H9 (cell line): ENCODE measurements at regions not wholly inside any gene's neighbourhood (a gene's known extent, or its start where the extent isn't known, plus 50 kb on each side); places are given as distances from the start of the nearest gene placed in this dataset.
"Not testable (repeated sequence)": the region's sequence is repeated elsewhere in the genome, so short reads cannot be mapped to it uniquely, and the experiment has no call there.

Experiments
- DNase-seq: peaks from one replicate; pipeline ENCODE4 v3.0.0-alpha.2; 2017
- H2AFZ ChIP-seq: one replicate; pipeline ENCODE4 v1.6.1; 2013; ENCODE audit warnings: mild to moderate bottlenecking, low read length, control low read depth, moderate library complexity
- H2AK5ac ChIP-seq: 2 replicates; pipeline ENCODE4 v1.6.1; 2013; ENCODE audit warnings: low read length, control low read depth, mixed read lengths; ENCODE audit not compliant: insufficient read length
- H2BK120ac ChIP-seq: one replicate; pipeline ENCODE4 v1.6.1; 2013; ENCODE audit warnings: low read depth, mild to moderate bottlenecking, low read length, control low read depth, inconsistent platforms; ENCODE audit not compliant: poor library complexity, severe bottlenecking
- H2BK12ac ChIP-seq: 2 replicates; pipeline ENCODE4 v1.6.1; 2013; ENCODE audit warnings: low read length, control low read depth, mixed read lengths, low read depth; ENCODE audit not compliant: insufficient read length
- H2BK15ac ChIP-seq: 2 replicates; pipeline ENCODE4 v1.6.1; 2013; ENCODE audit warnings: low read depth, low read length, control low read depth
- H2BK20ac ChIP-seq: one replicate; pipeline ENCODE4 v1.6.1; 2013; ENCODE audit warnings: low read depth, mild to moderate bottlenecking, low read length, control low read depth, inconsistent platforms; ENCODE audit not compliant: poor library complexity, severe bottlenecking
- H2BK5ac ChIP-seq: 2 replicates; pipeline ENCODE4 v1.6.1; 2013; ENCODE audit warnings: low read length, control low read depth, mixed read lengths; ENCODE audit not compliant: insufficient read length
- H3K14ac ChIP-seq: 2 replicates; pipeline ENCODE4 v1.6.1; 2013; ENCODE audit warnings: low read length, control low read depth; ENCODE audit not compliant: insufficient read depth
- H3K18ac ChIP-seq: 2 replicates; pipeline ENCODE4 v1.6.1; 2013; ENCODE audit warnings: low read depth, mild to moderate bottlenecking, mixed read lengths, low read length, control low read depth; ENCODE audit not compliant: insufficient read length
- H3K23ac ChIP-seq: 2 replicates; pipeline ENCODE4 v1.6.1; 2013; ENCODE audit warnings: low read length, control low read depth, mixed read lengths, low read depth; ENCODE audit not compliant: insufficient read length
- H3K23me2 ChIP-seq: 2 replicates; pipeline ENCODE4 v1.6.1; 2013; ENCODE audit warnings: low read depth, mild to moderate bottlenecking, mixed read lengths, low read length, control low read depth; ENCODE audit not compliant: insufficient read length, poor library complexity, severe bottlenecking
- H3K27ac ChIP-seq: 2 replicates; pipeline ENCODE4 v1.5.1; 2013; ENCODE audit warnings: low read length, control low read depth, mixed read lengths, low read depth; ENCODE audit not compliant: insufficient read length
- H3K27me3 ChIP-seq: 2 replicates; pipeline ENCODE4 v1.6.1; 2013; ENCODE audit warnings: low read length, control low read depth, inconsistent platforms; ENCODE audit not compliant: insufficient read depth
- H3K4ac ChIP-seq: 2 replicates; pipeline ENCODE4 v1.6.1; 2013; ENCODE audit warnings: low read depth, mild to moderate bottlenecking, control low read depth, inconsistent platforms, low read length, moderate library complexity
- H3K4me1 ChIP-seq: 2 replicates; pipeline ENCODE4 v1.6.1; 2013; ENCODE audit warnings: low read length, control low read depth, inconsistent platforms; ENCODE audit not compliant: insufficient read depth
- H3K4me2 ChIP-seq: 2 replicates; pipeline ENCODE4 v1.6.1; 2013; ENCODE audit warnings: low read length, control low read depth, mixed read lengths; ENCODE audit not compliant: insufficient read length, insufficient read depth
- H3K56ac ChIP-seq: 2 replicates; pipeline ENCODE4 v1.6.1; 2013; ENCODE audit warnings: low read depth, mild to moderate bottlenecking, mixed read lengths, low read length, control low read depth; ENCODE audit not compliant: insufficient read length
- H3K79me1 ChIP-seq: 2 replicates; pipeline ENCODE4 v1.6.1; 2013; ENCODE audit warnings: low read depth, mild to moderate bottlenecking, moderate library complexity, low read length, control low read depth, inconsistent platforms; ENCODE audit not compliant: insufficient read depth, poor library complexity, severe bottlenecking
- H3K79me2 ChIP-seq: 2 replicates; pipeline ENCODE4 v1.6.1; 2013; ENCODE audit warnings: low read length, control low read depth, inconsistent platforms; ENCODE audit not compliant: insufficient read depth
- H3K9ac ChIP-seq: 2 replicates; pipeline ENCODE4 v1.6.1; 2013; ENCODE audit warnings: low read length, control low read depth, mixed read lengths; ENCODE audit not compliant: insufficient read length; ENCODE audit errors: extremely low read depth
- H3K9me3 ChIP-seq: one replicate; pipeline ENCODE4 v1.6.1; 2013; ENCODE audit warnings: low read depth, low read length, inconsistent platforms; ENCODE audit not compliant: control insufficient read depth
- H3T11ph ChIP-seq: one replicate; pipeline ENCODE4 v1.6.1; 2013; ENCODE audit warnings: mild to moderate bottlenecking, low read length, control low read depth, inconsistent platforms
- H4K20me1 ChIP-seq: one replicate; pipeline ENCODE4 v1.6.1; 2013; ENCODE audit not compliant: control insufficient read depth, insufficient read length, insufficient read depth
- H4K5ac ChIP-seq: 2 replicates; pipeline ENCODE4 v1.6.1; 2013; ENCODE audit warnings: low read depth, mild to moderate bottlenecking, mixed read lengths, low read length, control low read depth; ENCODE audit not compliant: insufficient read length
- H4K8ac ChIP-seq: replicated peaks from 2 replicates; pipeline ENCODE4 v1.6.1; 2013; ENCODE audit warnings: low read length, control low read depth, mixed read lengths, low read depth; ENCODE audit not compliant: insufficient read length
- H4K91ac ChIP-seq: 2 replicates; pipeline ENCODE4 v1.6.1; 2013; ENCODE audit warnings: low read depth, mild to moderate bottlenecking, moderate library complexity, mixed read lengths, low read length, control low read depth; ENCODE audit not compliant: insufficient read length
- H3K27ac Mint-ChIP-seq, 3 experiments: 2 replicates in 2 of 3; 3 replicates in 1 of 3; pipeline ENCODE4 v1.8.0; 2020 to 2021; ENCODE audit warnings: mixed read lengths in 3 of 3, mild to moderate bottlenecking in 1 of 3, moderate library complexity in 1 of 3
- H3K27me3 Mint-ChIP-seq: 2 replicates; pipeline ENCODE4 v1.8.0; 2021; ENCODE audit warnings: low read depth, mild to moderate bottlenecking, moderate library complexity, mixed read lengths
- H3K36me3 Mint-ChIP-seq, 3 experiments: 2 replicates in 2 of 3; 3 replicates in 1 of 3; pipeline ENCODE4 v1.8.0; 2020 to 2021; ENCODE audit warnings: low read depth in 3 of 3, mixed read lengths in 3 of 3; ENCODE audit not compliant: insufficient read depth in 1 of 3
- H3K4me1 Mint-ChIP-seq, 2 experiments: 2 replicates each; pipeline ENCODE4 v1.8.0; 2020; ENCODE audit warnings: mixed read lengths in 2 of 2
- H3K4me3 Mint-ChIP-seq, 2 experiments: 2 replicates in 1 of 2; 3 replicates in 1 of 2; pipeline ENCODE4 v1.8.0; 2020 to 2021; ENCODE audit warnings: mild to moderate bottlenecking in 2 of 2, mixed read lengths in 2 of 2, moderate library complexity in 1 of 2
- H3K9me3 Mint-ChIP-seq, 2 experiments: 2 replicates in 1 of 2; 3 replicates in 1 of 2; pipeline ENCODE4 v1.8.0; 2020; ENCODE audit warnings: mild to moderate bottlenecking in 2 of 2, mixed read lengths in 2 of 2, moderate library complexity in 1 of 2
- CTCF ChIP-seq: fragments of 200-600 bp; sonication (generic); conservative IDR thresholded peaks from 3 replicates; pipeline ENCODE4 v1.8.0; 2021; ENCODE audit warnings: antibody characterized with exemption, mild to moderate bottlenecking
- WGBS: extraction: QIAGEN DNeasy Blood & Tissue Kit; methylation state at CpG from one replicate; pipeline ENCODE4 v1.1.7; 2013; ENCODE audit warnings: missing lambda C conversion rate, low lambda C conversion rate, mixed read lengths; ENCODE audit not compliant: insufficient read length; ENCODE audit errors: extremely low coverage; 5-methylcytosine and 5-hydroxymethylcytosine counted together

- Histone ChIP-seq H3K9me3 (no peaks in the 10 kb centered on the region), H4K91ac (no peak overlapping the region), H3K23me2 (no peaks in the 10 kb centered on the region), H3K79me2 (no peaks in the 10 kb centered on the region), H3K14ac (no peak overlapping the region), H4K5ac (no peak overlapping the region), H4K8ac (no peak overlapping the region), H2AFZ (no peak overlapping the region), H3K27me3 (no peaks in the 10 kb centered on the region), H3K18ac (no peak overlapping the region), H3K27ac (no peak overlapping the region), H2AK5ac (no peak overlapping the region), H2BK5ac (no peak overlapping the region), H3K4me1 (peaks cover 6% of the 10 kb centered on the region; the same call in 1 of the 2 replicates), H2BK12ac (no peak overlapping the region), H2BK20ac (no peak overlapping the region), H3K4me2 (no peak overlapping the region), H3K9ac (no peak overlapping the region), H2BK15ac (no peak overlapping the region), H3K56ac (no peak overlapping the region), H3T11ph (no peak overlapping the region), H3K4ac (no peak overlapping the region), H3K79me1 (no peaks in the 10 kb centered on the region), H2BK120ac (no peak overlapping the region), H4K20me1 (no peaks in the 10 kb centered on the region), H3K23ac (no peak overlapping the region)
- no peak for DNase-seq
- H3K4me3 Mint-ChIP-seq: no peak overlapping the region
- no peaks in the 10 kb centered on the region for H3K27me3 Mint-ChIP-seq
- TF ChIP-seq CTCF: no peak
- peaks cover 9 to 10% of the 10 kb centered on the region in 2 experiments for H3K4me1 Mint-ChIP-seq
- H3K36me3 Mint-ChIP-seq: no peaks in the 10 kb centered on the region
- no peak overlapping the region for H3K27ac Mint-ChIP-seq
- no CpG with 5 or more reads among the region's 2 CpGs for WGBS
- H3K9me3 Mint-ChIP-seq: no peaks in the 10 kb centered on the region
Measured at GRCh38 chr7:77481615-77482014, 55.5 kb upstream of the PTPN12 start.

- not testable (repeated sequence) for H2BK15ac ChIP-seq, H3K36me3 Mint-ChIP-seq, H2BK5ac ChIP-seq, H3K27me3 Mint-ChIP-seq, H3K27me3 ChIP-seq, H3K79me1 ChIP-seq, H3T11ph ChIP-seq, H3K9me3 Mint-ChIP-seq, H3K4ac ChIP-seq, H3K23ac ChIP-seq, H4K5ac ChIP-seq, H2AK5ac ChIP-seq, H3K27ac ChIP-seq, H3K18ac ChIP-seq, H3K4me3 Mint-ChIP-seq, H3K9ac ChIP-seq, H3K4me1 ChIP-seq, H3K4me2 ChIP-seq, H3K27ac Mint-ChIP-seq, H2BK20ac ChIP-seq, H4K20me1 ChIP-seq, H3K9me3 ChIP-seq, H3K79me2 ChIP-seq, H4K8ac ChIP-seq, H2AFZ ChIP-seq, H2BK120ac ChIP-seq, H4K91ac ChIP-seq, DNase-seq, H3K14ac ChIP-seq, H3K23me2 ChIP-seq, H3K56ac ChIP-seq, H3K4me1 Mint-ChIP-seq, H2BK12ac ChIP-seq
- no CpG with 5 or more reads among the region's 4 CpGs for WGBS
Measured at GRCh38 chr7:77480102-77480627, 56.9 kb upstream of the PTPN12 start.
